Brain microvascular endothelial cell (primary cell): ENCODE measurements at regions not wholly inside any gene's neighbourhood (a gene's known extent, or its start where the extent isn't known, plus 50 kb on each side); places are given as distances from the start of the nearest gene placed in this dataset.
"Not testable (repeated sequence)": the region's sequence is repeated elsewhere in the genome, so short reads cannot be mapped to it uniquely, and the experiment has no call there.

ENCODE experiments used
- DNase-seq: peaks from one replicate; pipeline ENCODE4 v3.0.0-alpha.2; 2020
- H3K27ac ChIP-seq: fragments of 250-450 bp; sonication (Bioruptor Pico); 2 replicates; pipeline ENCODE4 v1.5.1; 2020; ENCODE audit warnings: mild to moderate bottlenecking, moderate library complexity
- H3K27me3 ChIP-seq: fragments of 250-450 bp; sonication (Bioruptor Pico); replicated peaks from 2 replicates; pipeline ENCODE4 v1.5.1; 2020; ENCODE audit warnings: mild to moderate bottlenecking
- H3K36me3 ChIP-seq: fragments of 250-450 bp; sonication (Bioruptor Pico); replicated peaks from 2 replicates; pipeline ENCODE4 v1.5.1; 2020; ENCODE audit warnings: mild to moderate bottlenecking
- H3K4me3 ChIP-seq: 2 replicates; pipeline ENCODE4 v1.5.1; 2011; ENCODE audit warnings: low read depth, mild to moderate bottlenecking, control low read depth, low read length, moderate library complexity
- CTCF ChIP-seq: IDR thresholded peaks from 2 replicates; pipeline ENCODE4 v1.5.1; 2011; ENCODE audit warnings: low read depth, mild to moderate bottlenecking, moderate library complexity, low read length, control low read depth, inconsistent platforms; ENCODE audit errors: missing control alignments
- in situ Hi-C: cut with HindIII; loops from 2 replicates; pipeline ENCODE4 v1.10.0; 2017; ENCODE audit warnings: low sequenced_read_pairs, low pct_ligation_motif_present

GRCh38 chrX:46324166-46324565 lies 221.1 kb downstream of the ZNF674 start:
- H3K27me3 ChIP-seq = no peaks in the 10 kb centered on the region
- no peak overlapping the region for H3K27ac ChIP-seq
- no peak for DNase-seq
- in situ Hi-C loops = no loop called here
- no peak overlapping the region for H3K4me3 ChIP-seq
- H3K36me3 ChIP-seq = no peaks in the 10 kb centered on the region
- TF ChIP-seq CTCF = no peak

GRCh38 chrX:46322929-46323328 lies 222.3 kb downstream of the ZNF674 start:
- H3K27ac ChIP-seq, H3K27me3 ChIP-seq, H3K36me3 ChIP-seq, H3K4me3 ChIP-seq, in situ Hi-C loops, DNase-seq: not testable (repeated sequence)

GRCh38 chrX:46321676-46322075 lies 223.5 kb downstream of the ZNF674 start:
- no peak overlapping the region for H3K27ac ChIP-seq
- no peaks in the 10 kb centered on the region for H3K27me3 ChIP-seq
- H3K36me3 ChIP-seq = no peaks in the 10 kb centered on the region
- H3K4me3 ChIP-seq = no peak overlapping the region
- in situ Hi-C loops = no loop called here
- no peak for TF ChIP-seq CTCF
- DNase-seq = no peak

- Histone ChIP-seq H3K27me3 (no peaks in the 10 kb centered on the region), H3K36me3 (no peaks in the 10 kb centered on the region), H3K4me3 (no peak overlapping the region), H3K27ac (no peak overlapping the region)
- in situ Hi-C loops = no loop called here
- no peak for DNase-seq
- no peak for TF ChIP-seq CTCF
Measured at GRCh38 chrX:46319750-46320149, 225.5 kb downstream of the ZNF674 start.

- no peaks in the 10 kb centered on the region for H3K36me3 ChIP-seq
- no peak for DNase-seq
- no peak for TF ChIP-seq CTCF
- H3K27ac ChIP-seq = no peak overlapping the region
- no peaks in the 10 kb centered on the region for H3K27me3 ChIP-seq
- no peak overlapping the region for H3K4me3 ChIP-seq
- in situ Hi-C loops = no loop called here
Measured at GRCh38 chrX:46318551-46318950, 226.7 kb downstream of the ZNF674 start.

- in situ Hi-C loops = no loop called here
- Histone ChIP-seq H3K27ac (no peak overlapping the region), H3K4me3 (no peak overlapping the region), H3K36me3 (no peaks in the 10 kb centered on the region), H3K27me3 (no peaks in the 10 kb centered on the region)
- DNase-seq = no peak
- no peak for TF ChIP-seq CTCF
Measured at GRCh38 chrX:46317163-46317562, 228.1 kb downstream of the ZNF674 start.
